ENCODE measurements at regions not wholly inside any gene's neighbourhood (a gene's known extent, or its start where the extent isn't known, plus 50 kb on each side); places are given as distances from the start of the nearest gene placed in this dataset.
"Not testable (repeated sequence)": the region's sequence is repeated elsewhere in the genome, so short reads cannot be mapped to it uniquely, and the experiment has no call there.

DNA sequence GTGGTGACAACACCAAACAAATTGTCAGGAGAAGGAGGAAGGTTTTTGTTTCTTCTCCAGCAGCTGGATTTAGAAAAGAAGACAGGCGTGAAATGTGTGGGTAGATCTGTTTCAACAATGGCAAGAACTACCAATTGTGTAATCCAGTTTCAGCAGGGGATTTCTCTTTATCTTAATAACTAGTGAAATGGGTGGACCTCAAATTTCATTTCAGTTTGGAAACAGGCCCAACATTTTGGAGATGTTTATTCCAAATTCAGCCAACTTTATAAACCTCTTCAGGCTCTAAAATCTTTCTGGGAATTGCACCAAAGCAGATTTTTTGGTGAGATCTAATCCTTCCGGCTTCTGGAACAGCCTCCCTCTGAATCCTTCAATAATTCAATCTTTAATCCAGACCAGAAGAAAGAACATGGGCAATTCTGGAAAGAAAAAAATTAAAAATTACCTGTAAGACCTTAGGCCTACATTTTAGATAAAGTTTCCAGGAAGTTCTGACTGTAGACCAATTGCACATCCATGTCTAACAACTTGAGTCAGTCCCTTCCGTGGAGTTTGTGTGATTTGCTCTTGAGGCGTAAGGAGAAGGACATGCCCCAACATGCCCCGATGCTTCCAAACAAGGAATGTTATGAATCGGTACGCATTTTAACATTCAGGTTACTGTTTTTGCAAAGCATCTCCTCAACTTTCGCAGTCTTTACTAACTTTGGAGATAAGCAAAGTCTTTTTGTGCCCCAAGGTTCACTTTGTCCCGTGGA lies 423.6 kb downstream of the IRX1 start:
- no peak for DNase-seq (ENCODE audit: low read depth)

DNA sequence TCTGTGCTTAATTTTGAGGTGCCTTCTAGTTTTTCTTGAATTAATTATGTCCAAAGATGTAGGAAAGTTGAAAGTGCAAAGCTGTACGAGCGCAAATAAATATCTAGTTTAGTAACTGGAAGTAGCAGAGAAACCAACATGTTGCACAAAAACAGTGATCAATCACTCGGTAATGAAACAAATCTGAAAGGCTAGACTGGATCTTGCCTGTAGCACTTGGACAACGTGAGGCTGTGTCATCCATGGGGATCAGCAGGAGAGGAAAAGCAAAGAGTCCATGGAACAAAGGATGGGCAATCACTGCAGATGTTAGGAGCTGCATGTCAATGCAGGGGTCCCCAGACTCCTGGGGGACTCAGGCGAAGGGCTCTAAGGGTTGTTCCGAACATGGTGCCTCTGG lies 424.2 kb downstream of the IRX1 start:
- DNase-seq (ENCODE audit: low read depth), result no peak

GRCh38 chr5:4020400-4020799 lies 424.8 kb downstream of the IRX1 start:
- no peak for DNase-seq (ENCODE audit: low read depth)

DNA sequence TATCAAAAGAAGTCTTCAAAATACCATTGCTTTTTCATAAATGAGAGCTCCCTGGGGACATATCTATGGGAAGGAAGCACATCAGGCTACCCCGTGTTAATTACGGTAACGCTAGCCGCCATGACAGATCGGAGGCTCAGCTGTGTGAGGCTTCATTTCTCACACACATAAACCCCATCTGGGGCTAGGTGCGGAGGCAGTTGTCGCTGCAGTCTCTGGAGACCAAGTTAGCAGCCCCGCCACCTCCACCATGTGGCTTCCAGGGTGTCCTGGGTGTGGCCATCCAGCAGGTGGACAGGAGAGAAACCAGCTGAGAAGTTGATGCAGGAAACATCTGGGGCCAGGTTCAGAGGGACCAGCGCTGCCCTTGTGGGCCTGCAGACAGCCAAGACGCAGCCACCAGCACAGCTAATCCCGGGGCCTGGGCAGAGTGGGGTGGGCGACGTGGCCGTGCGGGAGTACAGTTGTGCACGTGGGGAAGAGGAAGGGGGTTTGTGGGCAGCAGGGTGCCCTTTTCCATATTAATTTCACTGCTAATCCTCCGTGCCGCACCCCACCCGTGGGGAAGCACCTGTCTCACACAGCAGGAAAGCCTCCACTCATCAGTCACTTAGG lies 426.5 kb downstream of the IRX1 start:
- DNase-seq (ENCODE audit: low read depth), result no peak

- no peak for DNase-seq (ENCODE audit: low read depth)
Observed at GRCh38 chr5:4023091-4023752, 427.6 kb downstream of the IRX1 start.

DNA sequence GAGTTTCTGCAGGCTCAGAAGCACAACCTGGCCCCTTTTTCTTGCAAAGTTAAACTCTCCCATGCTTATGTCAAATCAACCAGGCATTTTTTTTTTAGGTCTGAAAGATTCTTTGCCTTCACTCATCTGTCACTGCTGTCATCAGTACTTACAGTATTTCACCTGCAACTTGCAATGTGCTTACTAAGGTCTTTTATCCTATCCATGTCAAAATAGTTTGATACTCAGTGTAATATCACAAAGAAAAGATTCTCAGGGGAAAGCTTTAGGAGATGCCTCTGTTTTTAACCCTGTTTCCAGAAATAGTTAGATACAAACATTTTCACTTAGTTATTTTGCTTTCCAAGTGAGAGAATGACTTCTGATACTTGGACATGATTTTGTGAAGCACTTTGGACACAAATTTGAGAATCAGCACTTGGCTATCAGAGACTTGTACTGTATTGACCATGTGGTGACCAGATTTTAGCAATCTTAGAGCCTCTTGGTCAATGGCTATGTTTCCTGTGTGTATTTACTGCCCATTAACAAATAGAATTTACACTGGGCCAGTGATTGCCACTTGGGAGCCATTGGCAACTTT lies 428.2 kb downstream of the IRX1 start:
- DNase-seq (ENCODE audit: low read depth), result no peak

DNA sequence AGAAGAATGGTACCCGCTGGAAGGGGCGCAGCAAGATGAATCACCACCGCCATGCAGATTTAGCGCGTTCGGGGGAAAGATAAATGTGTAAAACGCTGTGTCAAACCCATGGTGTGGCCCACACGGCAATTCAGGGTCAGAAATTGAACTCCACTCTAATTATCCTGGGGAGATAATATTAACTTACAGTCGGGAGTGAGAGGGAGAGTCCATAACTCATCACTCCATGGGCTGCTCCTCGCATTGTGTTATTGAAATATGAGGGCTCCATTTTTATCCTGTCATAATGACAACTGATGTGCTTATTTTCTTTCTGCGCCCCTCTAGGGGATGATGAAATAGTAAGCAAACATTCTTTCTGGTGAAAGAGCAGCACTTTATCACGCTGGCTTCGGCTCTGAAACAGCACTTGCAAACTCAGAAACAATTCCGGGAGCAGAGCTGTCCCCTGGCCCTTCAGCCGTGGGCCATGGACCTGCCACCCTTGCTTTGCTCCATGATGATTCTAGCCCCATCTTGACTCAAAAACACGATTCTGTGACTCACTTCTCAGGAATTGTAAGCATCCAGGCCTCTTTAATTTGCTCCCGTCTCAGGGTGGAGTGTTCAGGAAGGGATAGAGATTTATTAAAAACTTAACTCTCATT lies 431.6 kb downstream of the IRX1 start:
- DNase-seq (ENCODE audit: low read depth), result no peak

GRCh38 chr5:4028384-4028783 lies 432.8 kb downstream of the IRX1 start:
- DNase-seq (ENCODE audit: low read depth), result no peak

DNA sequence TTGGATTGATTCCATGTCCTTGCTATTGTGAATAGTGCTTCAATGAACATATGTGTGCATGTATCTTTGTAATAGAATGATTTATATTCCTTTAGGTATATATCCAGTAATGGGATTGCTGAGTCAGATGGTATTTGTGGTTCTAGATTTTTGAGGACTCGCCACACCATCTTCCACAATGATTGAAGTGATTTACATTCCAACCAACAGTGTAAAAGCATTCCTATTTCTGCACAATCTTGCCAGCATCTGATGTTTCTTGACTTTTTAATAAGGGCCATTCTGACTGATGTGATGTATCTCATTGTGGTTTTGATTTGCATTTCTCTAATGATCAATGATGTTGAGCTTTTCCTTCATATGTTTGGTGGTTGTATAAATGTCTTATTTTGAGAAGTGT lies 437.9 kb downstream of the IRX1 start:
- DNase-seq (ENCODE audit: low read depth), result not testable (repeated sequence)

DNA sequence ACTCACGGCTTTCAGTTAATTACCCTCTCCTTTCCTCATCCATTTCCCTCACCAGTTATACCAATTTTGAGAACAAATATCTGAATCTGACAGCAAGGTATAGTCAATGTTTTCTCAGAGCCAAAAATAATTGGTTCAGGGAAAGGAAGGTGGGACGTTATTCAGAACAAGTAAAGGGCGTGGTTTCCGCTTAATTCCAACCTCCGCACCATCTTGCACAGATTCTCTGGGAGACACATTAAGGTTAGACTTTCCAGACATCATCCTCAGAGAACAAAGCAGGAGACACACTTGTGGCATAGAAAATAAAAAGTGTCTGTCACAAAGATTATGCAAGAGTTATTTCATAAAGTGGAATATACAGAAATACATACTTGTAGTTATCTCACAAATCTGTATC lies 441.2 kb downstream of the IRX1 start:
- DNase-seq (ENCODE audit: low read depth), result no peak

- DNase-seq (ENCODE audit: low read depth), result no peak
Observed at GRCh38 chr5:4038994-4039393, 443.4 kb downstream of the IRX1 start.

DNA sequence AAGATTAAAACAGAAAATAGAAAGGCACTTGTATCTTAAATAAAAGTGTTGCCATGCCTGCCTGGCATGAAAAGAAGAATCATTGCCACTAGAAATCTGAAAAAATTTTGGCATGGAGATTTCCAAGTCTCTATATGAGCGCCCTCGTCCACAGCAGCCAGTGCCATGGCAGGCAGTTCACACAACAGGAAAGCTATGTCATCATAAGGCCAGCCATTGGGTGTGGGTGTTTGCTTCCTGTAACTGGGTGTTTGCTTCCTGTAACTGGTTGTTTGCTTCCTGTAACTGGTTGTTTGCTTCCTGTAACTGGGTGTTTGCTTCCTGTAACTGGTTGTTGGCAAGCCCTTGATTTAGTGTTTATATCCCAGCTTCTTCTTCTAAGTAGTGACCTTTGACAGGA lies 446.7 kb downstream of the IRX1 start:
- DNase-seq (ENCODE audit: low read depth), result no peak

DNA sequence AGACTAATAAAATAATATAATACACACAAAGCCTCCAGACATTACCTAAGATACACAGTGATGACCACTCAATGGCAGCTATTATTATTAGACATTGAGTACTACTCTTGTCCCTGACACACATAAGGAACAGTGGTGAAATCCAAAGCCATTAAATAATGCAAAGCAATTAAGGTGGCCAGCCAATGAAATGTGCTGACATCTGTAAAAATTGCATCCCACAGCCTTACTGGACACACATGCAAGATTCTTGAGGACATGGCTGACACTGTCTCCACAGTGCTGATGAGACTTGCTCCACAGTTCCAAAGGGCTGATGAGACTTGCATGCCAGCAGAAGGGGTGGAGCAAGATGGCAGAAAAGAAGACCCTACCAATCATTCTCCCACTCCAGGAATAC lies 447.5 kb downstream of the IRX1 start:
- no peak for DNase-seq (ENCODE audit: low read depth)

DNA sequence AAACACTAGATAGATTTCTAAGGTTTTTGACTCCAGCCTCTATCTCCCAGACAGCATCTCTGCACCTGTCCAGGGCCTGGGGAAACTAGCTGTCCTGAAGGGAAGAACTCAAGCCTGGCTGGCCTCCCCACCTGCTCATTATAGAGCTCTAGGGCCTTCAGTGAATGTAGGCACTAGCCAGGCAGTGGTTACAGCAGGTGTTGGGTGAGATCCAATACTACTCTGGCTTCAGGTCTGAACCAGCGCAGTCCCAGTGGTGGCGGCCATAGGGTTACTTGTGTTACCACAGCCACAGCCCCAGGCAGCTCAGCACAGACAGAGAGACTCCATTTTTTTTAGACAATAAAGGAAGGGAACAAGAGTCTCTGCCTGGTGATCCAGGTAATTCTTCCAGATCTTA lies 449.2 kb downstream of the IRX1 start:
- no peak for DNase-seq (ENCODE audit: low read depth)

- DNase-seq (ENCODE audit: low read depth), result no peak
Observed at GRCh38 chr5:4048398-4048797, 452.8 kb downstream of the IRX1 start.

- DNase-seq (ENCODE audit: low read depth), result no peak
Observed at GRCh38 chr5:4050203-4050602, 454.6 kb downstream of the IRX1 start.

DNA sequence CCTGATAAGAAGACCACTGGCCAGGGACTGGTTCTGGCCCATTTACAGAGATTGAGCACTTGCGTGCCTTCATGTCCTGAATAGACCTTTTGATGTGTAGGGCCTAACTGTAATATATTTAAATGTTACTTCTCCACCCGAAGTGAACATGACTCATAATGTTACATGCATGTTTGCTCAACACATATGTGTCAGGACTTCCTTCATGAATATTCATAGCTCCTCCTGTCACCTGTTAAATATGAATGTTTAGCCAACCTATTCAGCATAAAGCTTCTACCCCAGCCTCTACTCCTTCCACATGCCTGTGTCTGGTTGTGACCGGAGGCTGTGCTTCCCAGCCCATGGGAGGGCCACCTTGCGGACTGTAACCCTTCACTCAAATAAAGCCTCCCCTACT lies 457.5 kb downstream of the IRX1 start:
- no peak for DNase-seq (ENCODE audit: low read depth)

DNA sequence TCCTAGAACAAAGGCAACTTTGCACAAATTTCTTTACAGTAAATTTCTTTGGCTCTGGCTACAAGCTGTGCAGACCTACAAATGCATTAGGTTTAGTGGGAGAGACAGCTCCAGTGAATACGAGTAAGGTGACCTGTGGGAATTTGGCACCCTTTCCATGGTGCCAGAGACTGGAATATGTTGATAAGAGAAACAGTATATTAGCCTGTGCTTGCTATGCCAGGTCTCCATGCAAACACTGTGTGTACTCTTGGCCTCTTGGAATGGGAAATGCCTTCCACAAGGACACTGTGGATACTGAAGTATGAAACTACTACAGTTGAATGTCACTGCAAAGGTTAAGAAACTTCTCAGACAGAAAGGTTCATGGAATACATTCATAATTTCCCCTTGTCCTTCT lies 458.5 kb downstream of the IRX1 start:
- no peak for DNase-seq (ENCODE audit: low read depth)

DNA sequence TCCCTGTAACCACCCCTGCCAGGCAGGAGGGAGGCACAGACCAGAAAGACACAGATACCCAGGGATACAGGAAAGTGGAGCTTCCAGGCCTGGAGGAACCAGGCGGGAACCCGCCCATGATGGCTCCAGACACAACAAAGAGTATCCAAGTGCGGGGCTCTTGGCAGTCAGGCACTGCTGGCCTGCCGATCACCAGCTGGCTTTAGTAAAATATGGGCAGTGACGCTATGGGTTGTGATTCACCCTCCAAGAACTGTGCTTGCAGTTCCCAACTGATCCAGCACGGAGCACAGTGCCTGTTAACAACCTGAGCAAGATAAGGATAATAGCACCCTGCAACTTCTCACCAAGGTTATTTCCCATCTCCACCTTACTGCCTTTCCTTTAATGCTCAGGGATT lies 463.3 kb downstream of the IRX1 start:
- DNase-seq (ENCODE audit: low read depth), result no peak

- no peak for DNase-seq (ENCODE audit: low read depth)
Observed at GRCh38 chr5:4065472-4066320, 470.1 kb downstream of the IRX1 start.

- no peak for DNase-seq (ENCODE audit: low read depth)
Observed at GRCh38 chr5:4068171-4068570, 472.5 kb downstream of the IRX1 start.

GRCh38 chr5:4078544-4078943 lies 482.9 kb downstream of the IRX1 start:
- no peak for DNase-seq (ENCODE audit: low read depth)
